CD4-positive, alpha-beta T cell (primary cell): ENCODE measurements at regions not wholly inside any gene's neighbourhood (a gene's known extent, or its start where the extent isn't known, plus 50 kb on each side); places are given as distances from the start of the nearest gene placed in this dataset.

Experiments
- ATAC-seq: fragments of 200-7000 bp; cut with Tn5 transposase; one replicate; pipeline ENCODE4 v1.10.0; 2022; ENCODE audit warnings: mild to moderate bottlenecking; ENCODE audit not compliant: poor library complexity
- CTCF ChIA-PET: fragments of 350-600 bp; sonication (Branson Sonifier 250); formaldehyde crosslinking; loops from one replicate; lab custom pipeline; 2021; ENCODE audit warnings: antibody characterized with exemption, inconsistent platforms; lab: Charles Lee
- POLR2A ChIA-PET: fragments of 350-600 bp; sonication (Branson Sonifier 250); formaldehyde crosslinking; loops from one replicate; lab custom pipeline; 2021; ENCODE audit warnings: antibody characterized with exemption, inconsistent platforms; lab: Charles Lee
- DNase-seq, 14 experiments: peaks; one replicate each; pipeline ENCODE4 v3.0.0-alpha.2; 2013 to 2020; ENCODE audit warnings: mixed read lengths in 2 of 14
- H3K27ac ChIP-seq, 2 donors: one replicate each; pipeline versions ENCODE4 v1.5.1 to v1.7.0; 2013; ENCODE audit warnings: low read length in 2 of 2, low read depth in 1 of 2, mild to moderate bottlenecking in 1 of 2
- H3K27me3 ChIP-seq, 2 experiments: 1 replicate in 1 of 2; 2 replicates in 1 of 2; pipeline versions ENCODE4 v1.6.1 to v1.7.0; 2013; ENCODE audit warnings: low read length in 2 of 2, control low read depth in 1 of 2, mild to moderate bottlenecking in 1 of 2, moderate library complexity in 1 of 2; ENCODE audit not compliant: insufficient read depth in 2 of 2, control insufficient read depth in 1 of 2
- H3K36me3 ChIP-seq: one replicate; pipeline ENCODE4 v1.6.1; 2013; ENCODE audit warnings: low read length, control low read depth; ENCODE audit not compliant: insufficient read depth
- H3K4me1 ChIP-seq: one replicate; pipeline ENCODE4 v1.6.1; 2013; ENCODE audit warnings: low read length, control low read depth; ENCODE audit not compliant: insufficient read depth
- H3K4me3 ChIP-seq: one replicate; pipeline ENCODE4 v1.5.1; 2013; ENCODE audit warnings: mild to moderate bottlenecking, low read length, moderate library complexity
- H3K9me3 ChIP-seq, 2 experiments: 1 replicate in 1 of 2; 2 replicates in 1 of 2; pipeline versions ENCODE4 v1.6.1 to v1.7.0; 2013; ENCODE audit warnings: low read length in 2 of 2, mild to moderate bottlenecking in 2 of 2, control low read depth in 1 of 2, moderate library complexity in 1 of 2; ENCODE audit not compliant: control insufficient read depth in 1 of 2, insufficient read depth in 1 of 2
- H3K27ac Mint-ChIP-seq: one replicate; pipeline ENCODE4 v1.8.0; 2020; ENCODE audit warnings: mixed read lengths
- H3K27me3 Mint-ChIP-seq: one replicate; pipeline ENCODE4 v1.8.0; 2021; ENCODE audit warnings: mixed read lengths
- H3K36me3 Mint-ChIP-seq: one replicate; pipeline ENCODE4 v1.8.0; 2021; ENCODE audit warnings: low read depth, mixed read lengths
- H3K4me1 Mint-ChIP-seq: one replicate; pipeline ENCODE4 v1.8.0; 2021; ENCODE audit warnings: low read depth, mixed read lengths
- H3K4me3 Mint-ChIP-seq: one replicate; pipeline ENCODE4 v1.8.0; 2020; ENCODE audit warnings: mild to moderate bottlenecking, mixed read lengths
- H3K9me3 Mint-ChIP-seq: one replicate; pipeline ENCODE4 v1.8.0; 2020; ENCODE audit warnings: mixed read lengths
- intact Hi-C, 2 experiments: fragments of 100-400 bp; cut with DNase I in 1 of 2; cut with micrococcal nuclease in 1 of 2; formaldehyde crosslinking; loops; one replicate each; pipeline versions ENCODE4 v1.15.1 to v1.9.0; 2023 to 2025; cut with DNase I, micrococcal nuclease
- TF ChIP-seq, protein P1 (sequence below): fragments of 200-600 bp; IDR thresholded peaks from one replicate; pipeline ENCODE4 v1.8.0; 2022; ENCODE audit warnings: antibody characterized with exemption, mild to moderate bottlenecking

GRCh38 chr6:113442040-113442439, 415.1 kb upstream of the MARCKS start:
- Mint-ChIP-seq H3K36me3 (no peaks in the 10 kb centered on the region), H3K27ac (no peak overlapping the region), H3K4me1 (no peaks in the 10 kb centered on the region), H3K9me3 (no peaks in the 10 kb centered on the region), H3K27me3 (no peaks in the 10 kb centered on the region), H3K4me3 (no peak overlapping the region)
- no peaks in the 10 kb centered on the region for H3K9me3 ChIP-seq
- H3K4me1 ChIP-seq, result no peaks in the 10 kb centered on the region
- no peaks in the 10 kb centered on the region for H3K36me3 ChIP-seq
- no peaks in the 10 kb centered on the region for H3K27me3 ChIP-seq
- ChIA-PET CTCF (no interaction called here), POLR2A (no interaction called here)
- H3K4me3 ChIP-seq, result no peak overlapping the region
- ATAC-seq, result no peak
- DNase-seq, result no peak
- TF ChIP-seq, protein P1, sequence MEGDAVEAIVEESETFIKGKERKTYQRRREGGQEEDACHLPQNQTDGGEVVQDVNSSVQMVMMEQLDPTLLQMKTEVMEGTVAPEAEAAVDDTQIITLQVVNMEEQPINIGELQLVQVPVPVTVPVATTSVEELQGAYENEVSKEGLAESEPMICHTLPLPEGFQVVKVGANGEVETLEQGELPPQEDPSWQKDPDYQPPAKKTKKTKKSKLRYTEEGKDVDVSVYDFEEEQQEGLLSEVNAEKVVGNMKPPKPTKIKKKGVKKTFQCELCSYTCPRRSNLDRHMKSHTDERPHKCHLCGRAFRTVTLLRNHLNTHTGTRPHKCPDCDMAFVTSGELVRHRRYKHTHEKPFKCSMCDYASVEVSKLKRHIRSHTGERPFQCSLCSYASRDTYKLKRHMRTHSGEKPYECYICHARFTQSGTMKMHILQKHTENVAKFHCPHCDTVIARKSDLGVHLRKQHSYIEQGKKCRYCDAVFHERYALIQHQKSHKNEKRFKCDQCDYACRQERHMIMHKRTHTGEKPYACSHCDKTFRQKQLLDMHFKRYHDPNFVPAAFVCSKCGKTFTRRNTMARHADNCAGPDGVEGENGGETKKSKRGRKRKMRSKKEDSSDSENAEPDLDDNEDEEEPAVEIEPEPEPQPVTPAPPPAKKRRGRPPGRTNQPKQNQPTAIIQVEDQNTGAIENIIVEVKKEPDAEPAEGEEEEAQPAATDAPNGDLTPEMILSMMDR, result no peak
- intact Hi-C loops, result no loop called here
- H3K27ac ChIP-seq, result no peak overlapping the region

DNA sequence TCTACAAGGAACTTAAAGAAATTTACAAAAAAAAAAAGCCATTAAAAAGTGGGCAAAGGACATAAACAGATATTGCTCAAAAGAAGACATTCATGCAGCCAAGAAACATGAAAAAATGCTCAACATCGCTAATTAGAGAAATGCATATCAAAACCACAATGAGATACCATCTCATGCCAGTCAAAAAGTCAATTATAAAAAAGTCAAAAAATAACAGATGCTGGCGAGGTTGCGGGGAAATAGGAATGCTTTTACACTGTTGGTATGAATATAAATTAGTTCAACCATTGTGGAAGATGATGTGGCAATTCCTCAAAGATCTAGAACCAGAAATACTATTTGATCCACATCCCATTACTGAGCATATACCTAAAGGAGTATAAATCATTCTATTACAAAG, 411.9 kb upstream of the MARCKS start:
- H3K4me3 Mint-ChIP-seq, result no peak overlapping the region
- intact Hi-C loops, result no loop called here
- no peak overlapping the region for H3K27ac ChIP-seq
- ChIA-PET CTCF (no interaction called here), POLR2A (no interaction called here)
- H3K4me1 Mint-ChIP-seq, result no peaks in the 10 kb centered on the region
- H3K9me3 Mint-ChIP-seq, result no peaks in the 10 kb centered on the region
- TF ChIP-seq, protein P1, result no peak
- no peaks in the 10 kb centered on the region for H3K27me3 ChIP-seq
- no peak for DNase-seq
- H3K36me3 Mint-ChIP-seq, result no peaks in the 10 kb centered on the region
- H3K27me3 Mint-ChIP-seq, result no peaks in the 10 kb centered on the region
- H3K36me3 ChIP-seq, result no peaks in the 10 kb centered on the region
- ATAC-seq, result no peak
- H3K4me3 ChIP-seq, result no peak overlapping the region
- no peak overlapping the region for H3K27ac Mint-ChIP-seq
- no peaks in the 10 kb centered on the region for H3K4me1 ChIP-seq
- no peaks in the 10 kb centered on the region for H3K9me3 ChIP-seq

DNA sequence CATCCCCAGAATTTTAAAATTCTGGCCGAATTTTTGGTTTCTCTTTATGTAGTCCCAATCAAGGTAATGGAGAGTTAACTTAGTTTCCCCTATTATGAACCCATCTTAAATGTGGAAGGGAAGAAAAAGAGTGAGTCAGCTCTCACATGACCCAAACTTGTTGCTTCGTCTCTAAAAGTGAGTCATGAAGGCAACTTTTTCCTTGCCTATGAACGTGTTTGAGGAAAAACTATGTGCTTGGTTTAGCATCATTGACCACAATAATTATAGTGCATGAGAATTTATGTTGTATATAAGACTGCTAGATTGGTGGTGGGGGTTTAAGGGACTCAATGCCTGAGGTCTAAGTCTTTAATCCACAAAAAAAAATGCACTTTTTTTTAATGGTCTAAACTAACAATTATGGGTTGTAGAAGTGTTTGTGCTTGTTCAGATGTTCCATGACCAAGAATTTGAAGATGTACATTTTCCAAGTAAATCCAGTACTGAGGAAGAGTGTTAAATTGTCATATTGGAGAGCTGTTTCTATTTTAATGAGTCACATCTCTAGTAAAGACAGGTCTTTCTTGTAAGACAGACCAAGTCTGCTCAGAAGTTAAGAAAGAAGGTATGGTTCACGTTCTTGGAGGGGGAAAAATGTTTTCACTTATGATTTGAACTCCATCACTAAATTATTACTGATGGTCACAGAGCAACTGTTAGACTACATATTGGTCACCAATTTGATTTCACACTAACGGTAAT, 409.9 kb upstream of the MARCKS start:
- Mint-ChIP-seq H3K36me3 (no peaks in the 10 kb centered on the region), H3K4me3 (no peak overlapping the region), H3K27ac (no peak overlapping the region), H3K27me3 (no peaks in the 10 kb centered on the region), H3K9me3 (no peaks in the 10 kb centered on the region), H3K4me1 (no peaks in the 10 kb centered on the region)
- DNase-seq, result peak in 2 of 14 experiments; percentile 57 to 62
- Histone ChIP-seq H3K4me3 (no peak overlapping the region), H3K27me3 (no peaks in the 10 kb centered on the region), H3K4me1 (no peaks in the 10 kb centered on the region), H3K9me3 (no peaks in the 10 kb centered on the region), H3K27ac (no peak overlapping the region), H3K36me3 (no peaks in the 10 kb centered on the region)
- CTCF ChIA-PET, result no interaction called here
- intact Hi-C loops, result no loop called here
- TF ChIP-seq, protein P1, result no peak
- no peak for ATAC-seq
- POLR2A ChIA-PET, result no interaction called here
